ENCODE measurements at regions not wholly inside any gene's neighbourhood (a gene's known extent, or its start where the extent isn't known, plus 50 kb on each side); places are given as distances from the start of the nearest gene placed in this dataset.
A peak's percentile ranks its signal among the peaks of the same experiment; 100 is the strongest.

- no peak overlapping the region for H3K27ac ChIP-seq (ENCODE audit: low read length)
- peaks cover 31% of the 10 kb centered on the region for H3K4me1 ChIP-seq (ENCODE audit: control insufficient read depth, insufficient read depth, low read length)
- no peak for DNase-seq
Observed at GRCh38 chr2:74042606-74043005, 57.9 kb downstream of the TET3 start.

GRCh38 chr2:74043345-74044329 lies 58.9 kb downstream of the TET3 start:
- Mint-ChIP-seq H3K4me3 (no peak overlapping the region), H3K36me3 (no peaks in the 10 kb centered on the region), H3K27ac (peak overlapping the region; percentile 37 to 62), H3K9me3 (no peaks in the 10 kb centered on the region), H3K4me1 (peaks cover 65 to 72% of the 10 kb centered on the region in 2 donors), H3K27me3 (ENCODE audit: low read depth in 2 of 2) (no peaks in the 10 kb centered on the region)
- no peak overlapping the region for H3K27ac ChIP-seq (ENCODE audit: low read length)
- H3K4me3 ChIP-seq (ENCODE audit: low read length), result no peak overlapping the region
- H3K9me3 ChIP-seq (ENCODE audit: control insufficient read depth, insufficient read depth, low read length), result no peaks in the 10 kb centered on the region
- ATAC-seq (no peak), DNase-seq (no peak)
- WGBS (ENCODE audit: insufficient coverage), result 98% methylated on average over 6 of the region's 6 CpGs
- H3K4me1 ChIP-seq (ENCODE audit: control insufficient read depth, insufficient read depth, low read length), result peaks cover 21% of the 10 kb centered on the region
- H3K27me3 ChIP-seq (ENCODE audit: control insufficient read depth, insufficient read depth, low read length), result no peaks in the 10 kb centered on the region
- H3K36me3 ChIP-seq (ENCODE audit: control insufficient read depth, insufficient read depth, low read length), result peaks cover 16% of the 10 kb centered on the region
- intact Hi-C loops (cut with micrococcal nuclease), result no loop called here
- TF ChIP-seq CTCF (IDR thresholded peaks at IDR 0.05), result no peak

More at GRCh38 chr2:74042606-74043005, 57.9 kb downstream of the TET3 start:
- intact Hi-C loops (cut with micrococcal nuclease), result no loop called here
- H3K27me3 Mint-ChIP-seq (ENCODE audit: low read depth in 2 of 2), result no peaks in the 10 kb centered on the region
- Histone ChIP-seq H3K36me3 (ENCODE audit: control insufficient read depth, insufficient read depth, low read length) (peaks cover 6% of the 10 kb centered on the region), H3K4me3 (ENCODE audit: low read length) (no peak overlapping the region), H3K9me3 (ENCODE audit: control insufficient read depth, insufficient read depth, low read length) (no peaks in the 10 kb centered on the region), H3K27me3 (ENCODE audit: control insufficient read depth, insufficient read depth, low read length) (no peaks in the 10 kb centered on the region)
- no peak for ATAC-seq
- 98% methylated on average over 2 of the region's 3 CpGs for WGBS (ENCODE audit: insufficient coverage)
- no peaks in the 10 kb centered on the region for H3K9me3 Mint-ChIP-seq
- H3K27ac Mint-ChIP-seq, result peak overlapping the region; percentile 37 to 62
- TF ChIP-seq CTCF (IDR thresholded peaks at IDR 0.05), result no peak
- H3K4me1 Mint-ChIP-seq, result peaks cover 69 to 78% of the 10 kb centered on the region in 2 donors
- H3K36me3 Mint-ChIP-seq, result no peaks in the 10 kb centered on the region
- H3K4me3 Mint-ChIP-seq, result no peak overlapping the region

- no peaks in the 10 kb centered on the region for H3K27me3 ChIP-seq (ENCODE audit: control insufficient read depth, insufficient read depth, low read length)
- no peaks in the 10 kb centered on the region for H3K9me3 Mint-ChIP-seq
- H3K4me1 ChIP-seq (ENCODE audit: control insufficient read depth, insufficient read depth, low read length), result peaks cover 16% of the 10 kb centered on the region
- WGBS (ENCODE audit: insufficient coverage), result 100% methylated on average over 1 of the region's 3 CpGs
- H3K36me3 Mint-ChIP-seq, result no peaks in the 10 kb centered on the region
- no peak overlapping the region for H3K4me3 Mint-ChIP-seq
- no peak for DNase-seq
- no peaks in the 10 kb centered on the region for H3K27me3 Mint-ChIP-seq (ENCODE audit: low read depth in 2 of 2)
- peak overlapping the region in 1 of 2 donors; percentile 63 for H3K27ac Mint-ChIP-seq
- no peak for ATAC-seq
- TF ChIP-seq CTCF (IDR thresholded peaks at IDR 0.05), result no peak
- peaks cover 16% of the 10 kb centered on the region for H3K36me3 ChIP-seq (ENCODE audit: control insufficient read depth, insufficient read depth, low read length)
- H3K9me3 ChIP-seq (ENCODE audit: control insufficient read depth, insufficient read depth, low read length), result no peaks in the 10 kb centered on the region
- no peak overlapping the region for H3K4me3 ChIP-seq (ENCODE audit: low read length)
- peaks cover 62 to 66% of the 10 kb centered on the region in 2 donors for H3K4me1 Mint-ChIP-seq
- H3K27ac ChIP-seq (ENCODE audit: low read length), result no peak overlapping the region
- intact Hi-C loops (cut with micrococcal nuclease), result no loop called here
Observed at GRCh38 chr2:74044999-74045398, 60.3 kb downstream of the TET3 start.
